PFSK-1 (cell line): ENCODE measurements at regions not wholly inside any gene's neighbourhood (a gene's known extent, or its start where the extent isn't known, plus 50 kb on each side); places are given as distances from the start of the nearest gene placed in this dataset.

Experiments
- FOXP2 ChIP-seq: optimal IDR thresholded peaks from 2 replicates; pipeline ENCODE3; 2011; ENCODE audit warnings: borderline replicate concordance, control low read depth, inconsistent platforms; ENCODE audit not compliant: insufficient read depth; ENCODE audit errors: extremely low read length, extremely low read depth
- POLR2AphosphoS5 ChIP-seq: IDR thresholded peaks from 2 replicates; pipeline ENCODE4 v1.6.1; 2012; ENCODE audit warnings: low read depth, mild to moderate bottlenecking, control low read depth, low read length, moderate library complexity
- REST ChIP-seq, 2 experiments: IDR thresholded peaks; 2 replicates each; pipeline versions ENCODE4 v1.6.1 to v1.8.0; 2011 to 2012; ENCODE audit warnings: low read depth in 2 of 2, low read length in 2 of 2, control low read depth in 1 of 2, inconsistent platforms in 1 of 2, mild to moderate bottlenecking in 1 of 2, moderate library complexity in 1 of 2; ENCODE audit not compliant: insufficient read depth in 1 of 2
- SIN3A ChIP-seq: IDR thresholded peaks from 2 replicates; pipeline ENCODE4 v1.6.1; 2012; ENCODE audit warnings: mild to moderate bottlenecking, low read length, moderate library complexity, borderline replicate concordance; ENCODE audit not compliant: insufficient read depth
- TAF1 ChIP-seq: IDR thresholded peaks from 2 replicates; pipeline ENCODE4 v1.6.1; 2012; ENCODE audit warnings: low read length, control low read depth, borderline replicate concordance; ENCODE audit not compliant: insufficient read depth

- TF ChIP-seq POLR2AphosphoS5: no peak
- TF ChIP-seq FOXP2: no peak
- TF ChIP-seq TAF1: no peak
- no peak for TF ChIP-seq REST (IDR thresholded peaks at IDR 0.05; ENCODE audit: insufficient read depth in 1 of 2, low read depth in 2 of 2, low read length in 2 of 2)
- no peak for TF ChIP-seq SIN3A
These were observed 177.9 kb upstream of the C1orf87 start for GRCh38 chr1:60251426-60251825.

- TF ChIP-seq FOXP2: no peak
- TF ChIP-seq POLR2AphosphoS5: no peak
- TF ChIP-seq REST (IDR thresholded peaks at IDR 0.05; ENCODE audit: insufficient read depth in 1 of 2, low read depth in 2 of 2, low read length in 2 of 2): no peak
- no peak for TF ChIP-seq TAF1
- no peak for TF ChIP-seq SIN3A
These were observed 171.8 kb upstream of the C1orf87 start for GRCh38 chr1:60245324-60245723.

GRCh38 chr1:60244906-60245305, 171.3 kb upstream of the C1orf87 start:
- TF ChIP-seq TAF1 (no peak), POLR2AphosphoS5 (no peak), SIN3A (no peak), FOXP2 (no peak), REST (IDR thresholded peaks at IDR 0.05; ENCODE audit: insufficient read depth in 1 of 2, low read depth in 2 of 2, low read length in 2 of 2) (no peak)

GRCh38 chr1:60235275-60235674, 161.7 kb upstream of the C1orf87 start:
- TF ChIP-seq TAF1: no peak
- no peak for TF ChIP-seq FOXP2
- no peak for TF ChIP-seq POLR2AphosphoS5
- TF ChIP-seq REST (IDR thresholded peaks at IDR 0.05; ENCODE audit: insufficient read depth in 1 of 2, low read depth in 2 of 2, low read length in 2 of 2): no peak
- no peak for TF ChIP-seq SIN3A

- TF ChIP-seq POLR2AphosphoS5: no peak
- TF ChIP-seq SIN3A: no peak
- no peak for TF ChIP-seq TAF1
- no peak for TF ChIP-seq REST (IDR thresholded peaks at IDR 0.05; ENCODE audit: insufficient read depth in 1 of 2, low read depth in 2 of 2, low read length in 2 of 2)
- TF ChIP-seq FOXP2: no peak
These were observed 161.2 kb upstream of the C1orf87 start for GRCh38 chr1:60234776-60235175.
